HK-2 (cell line): ENCODE measurements at regions not wholly inside any gene's neighbourhood (a gene's known extent, or its start where the extent isn't known, plus 50 kb on each side); places are given as distances from the start of the nearest gene placed in this dataset.
"Not testable (repeated sequence)": the region's sequence is repeated elsewhere in the genome, so short reads cannot be mapped to it uniquely, and the experiment has no call there.

ENCODE experiments used
- DNase-seq: peaks from one replicate; pipeline ENCODE4 v3.0.0-alpha.2; 2018; ENCODE audit not compliant: unreplicated experiment

DNA sequence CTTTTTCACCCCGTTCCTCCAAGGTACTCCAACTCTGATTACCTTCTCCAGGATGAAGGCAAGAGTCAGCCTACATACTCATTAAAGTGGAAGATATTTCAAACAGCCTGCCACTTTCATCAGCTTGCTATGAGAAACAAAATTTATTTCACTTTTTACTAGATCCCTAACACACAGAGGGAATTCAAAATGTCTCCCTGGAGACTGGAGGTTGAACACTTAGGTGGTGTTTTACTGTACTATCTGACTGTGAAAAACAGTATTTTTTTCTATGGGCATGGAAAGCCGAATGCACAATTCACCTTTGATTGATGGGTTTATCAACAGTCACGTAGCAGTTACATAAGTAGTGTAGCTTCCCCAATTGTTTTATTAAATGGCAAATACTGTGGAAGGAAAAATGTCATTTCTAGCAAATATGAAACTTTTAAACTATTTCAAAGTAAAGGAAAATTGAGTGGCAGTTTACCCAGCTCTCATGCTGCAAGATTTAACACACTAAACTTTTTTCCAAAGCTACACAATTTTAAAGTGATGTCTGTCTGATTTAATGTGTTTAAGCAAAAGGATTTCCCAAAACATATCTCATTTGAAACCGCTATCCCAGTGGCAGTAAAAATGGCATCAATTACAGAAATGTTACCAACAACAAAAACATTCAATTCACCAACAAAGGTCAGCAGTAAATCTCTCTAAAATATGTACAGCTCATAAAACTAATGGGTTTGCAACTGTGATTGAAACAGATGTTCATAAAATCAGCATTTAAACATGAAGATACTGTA, 125.0 kb upstream of the TLE4 start:
- DNase-seq = no peak

DNA sequence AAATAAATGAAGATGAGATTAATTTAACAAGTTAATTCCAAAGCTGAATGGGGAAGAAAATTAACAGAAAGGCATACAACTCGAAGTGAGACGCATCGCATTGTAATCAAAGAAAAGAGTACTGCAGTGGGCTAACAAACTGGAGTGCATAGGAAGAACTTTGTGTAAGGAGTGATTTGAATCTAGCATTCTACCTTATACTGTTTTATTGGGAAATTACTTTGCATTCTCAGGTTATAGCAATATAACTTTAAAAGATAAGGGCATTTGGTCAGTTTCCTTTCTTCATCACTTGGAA, 124.5 kb upstream of the TLE4 start:
- DNase-seq = no peak

DNA sequence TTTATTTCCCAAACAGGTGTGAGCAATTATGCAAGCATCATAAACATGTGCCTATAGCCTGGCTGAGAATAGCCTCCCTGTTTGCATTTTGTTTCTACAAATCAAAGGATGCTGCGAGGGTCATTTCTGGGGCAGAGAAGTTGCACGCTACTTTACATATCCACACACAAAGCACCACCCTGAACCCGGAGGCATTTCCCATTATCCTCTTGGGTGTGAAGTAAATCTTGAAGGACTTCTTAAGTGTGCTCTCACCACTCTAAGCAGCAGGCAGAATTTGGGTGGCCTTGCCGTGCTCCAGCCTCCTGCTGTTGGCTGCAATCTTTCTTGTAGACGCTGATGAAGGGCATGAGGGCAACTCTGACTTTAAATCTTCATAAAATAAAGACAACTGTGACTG, 124.0 kb upstream of the TLE4 start:
- no peak for DNase-seq

DNA sequence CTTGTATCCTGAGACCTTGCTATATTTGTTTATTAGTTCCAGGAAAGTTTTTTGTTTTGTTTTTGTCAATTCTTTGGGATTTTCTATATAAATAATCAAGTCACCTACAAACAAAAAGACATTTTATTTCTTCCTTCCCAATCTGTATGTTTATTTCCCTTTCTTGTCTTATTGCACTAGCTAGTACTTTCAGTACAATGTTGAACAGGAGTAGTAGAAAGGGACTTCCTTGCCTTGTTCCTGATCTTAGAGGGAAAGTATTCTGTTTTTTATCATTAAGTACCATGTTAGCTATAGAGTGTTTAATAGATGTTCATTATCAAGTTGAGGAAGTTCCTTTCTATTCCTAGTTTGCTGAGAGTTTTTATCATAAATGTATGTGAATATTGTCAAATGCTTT, 119.5 kb upstream of the TLE4 start:
- no peak for DNase-seq

DNA sequence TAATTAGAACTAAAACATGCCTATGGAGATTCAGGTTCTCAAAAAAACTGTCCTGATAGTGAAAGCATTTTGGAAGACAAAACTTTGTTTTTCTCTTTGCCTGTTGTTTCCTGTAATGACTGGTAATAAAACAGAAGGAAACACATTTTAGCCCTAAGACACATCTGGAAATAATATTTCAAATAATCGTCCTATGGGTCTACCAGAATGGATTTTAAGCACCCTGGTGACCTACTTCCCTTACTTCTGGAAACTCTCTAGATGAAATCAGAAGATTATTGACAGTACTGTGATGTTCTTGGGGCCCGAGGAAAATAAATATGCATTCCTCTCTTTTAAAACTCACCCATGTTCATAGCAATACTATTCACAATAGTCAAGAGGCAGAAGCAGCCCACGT, 110.1 kb upstream of the TLE4 start:
- no peak for DNase-seq

DNA sequence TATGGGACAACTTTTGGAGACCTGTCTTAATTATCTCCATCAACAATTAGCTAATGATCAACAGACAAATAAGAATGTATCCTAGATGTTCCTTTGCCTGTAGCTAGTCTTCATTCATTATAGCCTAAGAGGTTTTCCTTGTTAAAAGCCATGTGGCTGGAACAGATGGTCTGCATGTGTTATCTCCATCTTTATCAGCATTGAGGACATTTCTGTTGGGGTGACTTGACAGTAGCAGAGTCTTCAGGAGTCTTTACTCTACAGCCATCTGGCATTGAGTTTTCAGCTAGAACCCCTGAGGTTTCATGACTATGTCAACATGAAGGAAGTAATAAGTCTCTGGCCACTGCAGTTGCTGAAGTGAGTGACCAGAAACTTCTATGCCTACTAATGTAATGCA, 106.6 kb upstream of the TLE4 start:
- DNase-seq = no peak

DNA sequence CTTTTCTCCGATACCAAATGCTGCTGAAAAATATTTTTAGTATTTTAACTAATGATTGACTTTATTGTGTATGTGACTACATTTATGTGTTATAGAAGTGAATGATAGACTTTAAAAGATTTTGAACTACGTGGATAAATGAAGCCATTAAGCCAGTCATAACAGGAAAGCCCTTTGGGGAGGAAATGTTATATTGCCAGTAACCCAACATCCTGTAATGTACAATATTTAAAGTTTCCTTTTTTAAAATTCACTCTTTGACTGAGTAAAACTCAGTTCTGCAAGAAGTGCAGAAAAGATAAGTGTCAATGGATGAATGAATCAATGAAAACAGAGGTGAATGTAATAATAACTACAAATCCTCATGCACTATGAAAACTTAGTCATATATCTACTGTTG, 102.6 kb upstream of the TLE4 start:
- no peak for DNase-seq

DNA sequence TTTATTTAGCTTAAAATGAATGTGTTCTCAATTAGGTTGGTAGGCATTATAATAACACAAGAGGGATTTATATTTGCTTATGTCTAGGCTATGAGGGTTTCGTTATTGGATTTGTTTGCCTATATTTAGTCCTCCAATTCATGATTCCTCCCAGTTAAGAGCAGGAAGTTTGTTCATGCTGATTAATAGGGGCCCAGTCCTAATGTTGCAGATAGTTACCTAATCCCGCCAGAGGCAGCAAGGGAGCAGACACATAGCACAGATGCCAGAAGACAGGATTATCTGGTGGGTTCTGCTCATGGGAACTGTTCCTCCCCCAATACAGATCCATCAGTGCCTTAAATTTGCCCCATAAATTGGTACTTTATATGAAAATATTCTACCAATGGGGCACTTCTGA, 100.8 kb upstream of the TLE4 start:
- DNase-seq = no peak

DNA sequence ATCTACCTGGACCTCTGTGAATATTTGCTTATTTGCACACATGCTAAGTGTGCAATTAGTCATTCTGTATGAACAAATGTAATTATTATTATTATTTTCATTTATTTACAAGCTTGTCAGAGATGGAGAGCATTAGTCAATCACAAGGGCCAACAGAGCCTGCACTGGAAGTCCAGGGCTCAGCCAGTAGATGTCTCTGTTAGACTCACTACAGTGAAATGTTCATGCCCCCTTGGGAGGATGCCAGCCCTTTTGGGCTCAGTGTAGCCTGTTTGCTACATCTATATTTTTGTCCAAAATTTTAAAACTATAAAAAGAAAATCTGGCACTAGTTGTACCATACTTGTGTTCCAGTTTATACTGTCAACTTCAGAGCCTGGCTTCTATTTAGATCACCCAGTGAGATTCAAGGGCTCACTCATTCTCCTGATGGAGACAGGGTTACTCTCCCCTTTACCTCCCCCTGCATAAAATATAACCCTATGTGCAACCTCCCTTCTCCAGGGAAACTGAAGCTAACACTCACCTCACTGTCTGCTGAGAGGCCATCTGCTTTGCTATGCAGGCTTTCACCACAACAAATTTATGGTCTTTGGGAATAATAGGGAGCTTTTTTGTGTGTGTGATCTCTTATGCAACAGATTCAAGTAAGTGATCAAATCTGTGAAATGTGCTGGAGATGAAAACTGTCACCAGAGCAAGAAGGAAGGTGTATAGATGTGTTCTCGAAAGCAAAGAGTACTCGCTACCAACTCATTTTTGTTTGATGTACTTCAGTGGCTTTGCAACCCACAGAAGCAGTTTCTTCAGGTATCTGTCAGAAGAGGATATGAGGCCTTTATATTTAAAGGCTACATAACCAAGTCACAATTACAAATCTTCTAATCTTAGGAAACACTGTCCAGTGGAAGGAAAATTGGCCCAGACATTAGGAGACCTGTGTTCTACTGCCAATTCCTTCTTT, 99.9 kb upstream of the TLE4 start:
- DNase-seq = no peak

DNA sequence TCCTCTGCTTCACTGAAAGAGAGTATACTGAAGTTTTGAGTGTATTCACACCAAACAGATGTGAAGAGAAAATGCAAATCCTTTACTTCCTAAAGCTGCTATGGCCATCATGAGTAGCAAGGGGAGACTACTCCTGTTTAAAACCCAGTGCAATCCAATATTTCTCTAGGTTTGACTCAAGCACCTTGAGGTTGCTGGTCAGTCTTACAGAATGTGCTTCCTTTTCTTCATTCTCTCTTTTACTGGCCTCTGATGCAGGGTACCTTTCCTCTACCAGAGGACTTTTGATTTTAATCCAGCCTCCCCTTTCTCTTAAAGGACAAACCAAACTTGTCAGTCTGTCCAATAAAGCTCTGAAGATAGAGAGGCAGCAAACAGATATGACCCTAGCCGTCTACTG, 98.1 kb upstream of the TLE4 start:
- no peak for DNase-seq

DNA sequence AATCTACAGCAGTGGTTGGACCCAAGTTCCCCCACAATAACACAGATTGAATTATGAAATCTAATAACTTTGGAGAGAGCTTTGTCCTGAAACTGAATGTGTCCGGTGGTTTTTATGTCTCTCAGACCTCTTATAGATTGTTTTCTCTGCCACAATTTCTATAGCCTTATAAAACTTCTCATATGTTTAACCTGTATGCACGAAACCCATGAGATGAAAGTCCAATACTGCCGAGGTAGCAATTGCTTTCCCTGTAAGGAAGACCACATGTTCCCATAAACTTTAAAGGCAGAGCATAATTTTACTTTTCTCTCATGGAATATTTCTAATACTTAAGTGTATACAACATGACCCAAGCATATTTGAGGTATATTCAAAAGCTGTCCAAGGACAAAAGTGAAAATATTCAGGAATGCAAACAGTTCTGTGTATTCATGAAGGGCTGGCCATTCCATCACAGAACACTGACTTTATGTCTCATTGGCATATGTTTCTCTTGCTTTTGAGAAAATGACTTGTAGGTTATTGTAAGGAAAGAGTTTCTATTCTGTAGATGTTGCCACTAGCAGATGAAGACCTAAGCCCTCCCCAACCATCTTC, 94.4 kb upstream of the TLE4 start:
- DNase-seq = no peak

DNA sequence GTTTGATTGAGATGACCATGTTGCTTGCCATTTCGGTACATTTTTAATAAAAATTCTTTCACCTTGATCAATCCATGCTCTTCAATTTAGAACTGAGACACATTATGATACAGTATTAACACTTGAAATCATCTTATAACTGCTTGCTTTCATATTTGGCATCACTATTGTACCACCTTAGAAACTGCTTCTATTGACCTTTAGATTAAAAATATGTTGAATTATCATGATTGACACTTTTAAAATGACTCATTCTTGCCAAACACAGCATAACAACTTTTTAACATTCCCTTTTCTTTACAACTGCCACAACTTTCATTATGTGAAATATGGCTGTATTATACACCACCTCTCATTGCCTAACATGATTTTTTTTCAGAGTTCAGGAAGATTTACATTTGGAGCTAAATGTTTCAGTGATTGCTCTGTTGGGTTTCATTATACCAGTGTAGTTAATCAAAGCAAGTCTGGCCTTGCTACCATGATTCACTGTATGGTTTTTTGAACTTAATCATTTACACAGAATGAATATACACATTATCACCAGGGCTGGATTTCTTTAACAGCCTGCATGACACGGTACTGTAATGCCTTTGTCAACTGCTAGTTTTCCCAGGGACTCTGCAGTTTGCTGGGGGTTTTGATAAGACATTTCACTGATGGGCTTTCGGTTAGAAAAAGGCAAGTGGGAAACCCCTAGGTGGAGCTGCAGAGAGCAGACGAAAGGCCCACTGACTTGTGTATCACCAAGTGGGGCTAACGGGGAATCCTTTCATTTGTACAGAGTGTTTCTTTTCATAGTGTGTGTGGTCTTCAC, 93.6 kb upstream of the TLE4 start:
- no peak for DNase-seq

DNA sequence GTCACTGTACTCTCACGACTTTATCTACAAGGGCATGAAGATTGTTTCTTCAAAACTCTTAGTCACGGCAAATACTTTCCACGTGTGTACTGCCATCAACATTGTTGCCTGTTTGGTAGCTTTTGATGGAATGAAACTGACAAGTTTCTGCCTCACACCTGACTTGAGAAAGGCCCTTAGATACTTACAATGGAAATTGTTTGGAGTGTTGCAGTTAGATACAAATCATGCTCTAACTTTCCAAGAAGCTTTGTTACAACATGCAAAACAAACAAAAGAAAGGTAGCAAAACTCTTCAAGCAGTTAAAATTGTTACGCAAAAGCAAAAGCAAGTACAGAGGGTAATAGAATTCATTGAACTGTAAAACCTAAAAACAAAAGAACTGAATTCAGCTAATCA, 91.1 kb upstream of the TLE4 start:
- no peak for DNase-seq

DNA sequence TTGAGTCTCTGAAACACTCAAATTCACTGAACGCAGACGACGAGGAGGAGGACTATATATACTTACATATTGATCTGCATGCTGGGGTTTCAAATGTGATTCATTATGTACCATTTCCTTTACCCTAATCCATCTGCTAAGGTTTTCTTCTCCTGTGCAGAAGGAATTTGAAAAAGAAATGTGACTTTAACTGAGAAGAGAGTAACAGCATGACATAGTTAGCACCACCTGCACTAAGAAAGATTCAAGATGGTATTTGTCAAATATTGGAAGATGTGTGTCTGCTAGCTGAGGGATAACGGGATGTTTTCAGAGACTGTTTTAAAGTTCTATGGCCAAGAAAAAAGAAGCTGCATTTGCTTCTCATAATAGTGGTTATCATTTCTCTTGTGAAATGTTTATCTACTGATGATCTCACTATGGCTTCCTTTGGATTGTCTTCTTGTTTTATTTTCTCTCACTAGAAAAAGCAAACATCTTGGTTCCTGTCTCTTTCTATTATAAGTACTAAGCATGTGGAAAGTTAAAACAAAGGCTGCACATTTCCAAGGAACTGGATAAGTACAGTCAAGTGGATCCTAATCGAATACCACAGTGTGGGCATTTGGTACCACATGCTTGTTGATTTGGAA, 89.8 kb upstream of the TLE4 start:
- no peak for DNase-seq

DNA sequence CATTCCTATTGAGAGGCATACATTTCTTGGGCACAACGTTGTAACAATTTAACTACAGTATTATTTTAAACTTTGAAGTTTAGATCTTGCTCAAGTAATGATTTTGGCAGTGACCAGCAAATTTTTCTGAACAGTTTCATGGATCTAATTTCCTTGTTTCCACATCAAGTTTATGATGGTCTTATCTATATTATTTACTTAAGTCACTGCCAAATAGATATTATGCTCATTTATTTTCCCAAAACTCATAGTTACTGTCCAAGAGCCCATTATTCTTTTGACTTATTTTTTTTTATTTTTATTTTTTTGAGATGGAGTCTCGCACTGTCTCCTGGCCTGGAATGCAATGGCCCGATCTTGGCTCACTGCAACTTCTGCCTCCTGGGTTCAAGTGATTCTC, 86.5 kb upstream of the TLE4 start:
- no peak for DNase-seq

DNA sequence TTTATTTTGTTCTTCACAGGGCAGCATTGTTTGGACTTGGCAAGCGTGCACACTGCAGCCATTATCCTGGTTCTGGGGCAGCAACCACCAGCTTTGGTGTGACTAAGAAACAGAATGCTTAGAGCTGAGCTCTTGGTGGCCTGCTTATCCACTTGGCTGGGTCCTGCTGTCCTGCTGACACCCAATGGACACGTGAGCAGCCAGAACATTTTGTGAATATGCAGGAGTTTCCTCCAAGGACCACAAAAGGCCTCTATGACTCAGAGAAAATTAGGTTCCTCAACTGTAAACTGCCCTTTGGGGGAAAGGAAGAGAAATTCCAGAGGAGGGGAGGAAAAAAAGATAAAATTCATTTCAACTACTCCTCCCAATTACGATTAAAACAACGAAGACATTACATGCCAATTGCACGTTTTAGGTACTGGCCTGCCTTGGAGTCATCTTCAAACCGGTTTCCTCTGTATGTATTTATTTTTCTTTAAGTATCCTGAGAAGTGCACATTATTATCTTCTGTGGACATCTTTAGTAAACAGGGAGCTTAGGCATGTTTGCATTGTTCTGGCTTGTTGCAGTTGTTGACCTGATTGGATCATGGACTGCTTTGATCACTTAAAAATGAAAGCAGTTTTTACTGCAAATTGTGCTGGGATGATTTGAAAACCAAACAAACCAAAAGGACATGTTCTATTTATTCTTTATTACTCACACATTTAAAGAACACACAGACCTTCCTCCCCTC, 82.3 kb upstream of the TLE4 start:
- no peak for DNase-seq

DNA sequence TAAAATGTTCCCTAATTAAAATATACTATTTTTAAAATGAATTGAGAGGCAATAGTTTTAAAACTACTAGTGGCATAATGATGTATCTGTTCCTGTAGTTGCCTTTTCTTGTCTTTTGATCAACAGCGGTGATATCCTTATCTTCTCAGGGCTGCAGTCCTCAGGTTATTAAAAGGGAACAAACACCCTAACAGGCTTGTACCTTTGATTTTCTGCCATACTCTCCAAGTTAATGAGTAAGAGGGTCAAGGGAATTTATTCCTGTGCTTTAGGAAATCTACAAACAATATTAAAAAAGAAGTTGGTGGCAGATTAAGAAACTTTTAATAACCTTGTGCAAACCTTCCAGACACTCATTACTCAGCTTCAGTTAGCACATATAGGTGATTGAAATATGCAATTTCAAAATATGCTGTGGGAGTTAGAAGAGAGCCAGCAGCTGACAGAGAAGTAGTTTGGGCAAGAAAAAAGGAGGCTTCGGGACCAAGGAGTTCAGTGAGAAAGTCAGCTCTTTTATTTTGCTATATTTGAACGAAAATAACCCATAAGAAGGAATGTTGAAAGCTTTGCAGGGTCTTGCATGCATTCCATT, 81.0 kb upstream of the TLE4 start:
- DNase-seq = no peak

DNA sequence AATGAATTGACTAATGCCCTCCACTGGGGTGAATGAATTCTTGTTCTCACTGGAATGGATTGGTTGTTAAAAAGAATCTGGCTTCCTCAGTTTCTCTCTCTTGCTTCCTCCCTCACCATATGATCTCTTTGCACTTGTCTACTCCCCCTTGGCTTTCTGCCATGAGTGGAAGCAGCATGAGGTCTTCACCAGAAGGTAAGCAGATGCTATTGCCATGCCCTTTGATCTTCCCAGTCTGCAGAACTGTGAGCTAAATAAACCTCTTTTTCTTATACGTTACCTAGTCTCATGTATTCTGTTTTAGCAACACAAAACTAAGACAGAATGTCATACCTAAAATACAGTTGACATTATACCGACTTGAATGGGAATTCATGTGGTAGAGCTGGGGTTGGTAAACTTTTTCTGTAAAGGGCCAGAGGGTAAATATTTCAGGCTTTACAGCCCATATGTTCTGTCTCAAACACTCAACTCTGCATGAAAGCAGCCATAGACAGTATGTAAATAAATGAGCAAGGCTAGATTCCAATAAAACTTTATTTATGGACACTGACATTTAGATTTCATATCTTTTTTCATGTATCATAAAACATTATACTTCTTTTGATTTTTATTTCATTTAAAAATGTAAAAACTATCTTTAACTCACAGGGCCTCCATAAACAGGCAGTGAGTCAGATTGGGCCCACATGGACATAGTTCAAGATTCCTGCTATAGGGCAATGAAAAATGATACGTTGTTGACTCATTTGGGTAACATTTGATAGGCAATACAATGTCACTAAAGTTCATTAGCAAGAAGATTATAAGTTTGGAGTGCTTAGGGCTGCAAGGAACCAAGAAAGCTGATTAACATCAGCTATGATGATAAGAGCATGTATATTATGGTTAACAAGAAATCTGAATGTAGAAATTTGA, 79.4 kb upstream of the TLE4 start:
- DNase-seq = no peak

DNA sequence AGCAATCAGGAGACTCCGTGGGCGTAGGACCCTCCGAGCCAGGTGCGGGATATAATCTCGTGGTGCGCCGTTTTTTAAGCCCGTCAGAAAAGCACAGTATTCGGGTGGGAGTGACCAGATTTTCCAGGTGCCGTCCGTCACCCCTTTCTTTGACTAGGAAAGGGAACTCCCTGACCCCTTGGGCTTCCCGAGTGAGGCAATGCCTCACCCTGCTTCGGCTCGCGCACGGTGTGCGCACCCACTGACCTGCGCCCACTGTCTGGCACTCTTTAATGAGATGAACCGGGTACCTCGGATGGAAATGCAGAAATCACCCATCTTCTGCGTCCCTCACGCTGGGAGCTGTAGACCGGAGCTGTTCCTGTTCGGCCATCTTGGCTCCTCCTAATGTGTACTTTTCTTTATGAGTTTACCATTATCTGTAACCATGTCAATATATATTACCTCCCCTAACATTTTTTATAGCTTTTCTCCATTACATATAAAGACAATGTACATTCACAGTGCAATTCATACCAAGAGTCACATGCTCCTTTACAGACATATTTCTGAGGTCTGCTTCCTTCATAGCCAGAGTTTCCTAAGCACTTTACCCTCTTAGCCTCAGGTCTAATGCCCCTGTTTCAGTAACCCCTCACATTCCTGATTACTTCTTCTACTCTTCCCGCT, 71.4 kb upstream of the TLE4 start:
- not testable (repeated sequence) for DNase-seq
